Liver (tissue), 7 donors: ENCODE measurements at regions not wholly inside any gene's neighbourhood (a gene's known extent, or its start where the extent isn't known, plus 50 kb on each side); places are given as distances from the start of the nearest gene placed in this dataset.

Experiments
- DNase-seq: peaks from one replicate; pipeline ENCODE4 v3.0.0-alpha.2; 2017; ENCODE audit warnings: low spot score
- H3K27ac ChIP-seq, 2 donors: one replicate each; pipeline ENCODE4 v1.7.0; 2013; ENCODE audit warnings: inconsistent platforms in 2 of 2, low read length in 2 of 2, control low read depth in 1 of 2, low read depth in 1 of 2, mild to moderate bottlenecking in 1 of 2
- H3K27me3 ChIP-seq, 4 donors: one replicate each; pipeline versions ENCODE4 v1.6.1 to v1.7.0; 2013; ENCODE audit warnings: low read length in 3 of 4, inconsistent platforms in 1 of 4, mild to moderate bottlenecking in 1 of 4, moderate library complexity in 1 of 4; ENCODE audit not compliant: control insufficient read depth in 4 of 4, insufficient read depth in 4 of 4
- H3K36me3 ChIP-seq, 4 donors: one replicate each; pipeline versions ENCODE4 v1.6.1 to v1.7.0; 2013; ENCODE audit warnings: low read length in 3 of 4, mild to moderate bottlenecking in 3 of 4, low read depth in 1 of 4, moderate library complexity in 1 of 4; ENCODE audit not compliant: control insufficient read depth in 4 of 4, insufficient read depth in 3 of 4
- H3K4me1 ChIP-seq, 4 donors: one replicate each; pipeline versions ENCODE4 v1.6.1 to v1.7.0; 2013; ENCODE audit warnings: low read length in 3 of 4, mild to moderate bottlenecking in 3 of 4, moderate library complexity in 1 of 4; ENCODE audit not compliant: control insufficient read depth in 4 of 4, insufficient read depth in 4 of 4
- H3K4me3 ChIP-seq, 3 donors: one replicate each; pipeline versions ENCODE4 v1.6.1 to v1.7.0; 2013; ENCODE audit warnings: low read length in 3 of 3, control low read depth in 1 of 3, low read depth in 1 of 3, mild to moderate bottlenecking in 1 of 3
- H3K9ac ChIP-seq, 2 donors: one replicate each; pipeline ENCODE4 v1.7.0; 2013; ENCODE audit warnings: low read length in 2 of 2, mild to moderate bottlenecking in 2 of 2, moderate library complexity in 2 of 2, control low read depth in 1 of 2, low read depth in 1 of 2
- H3K9me3 ChIP-seq, 4 donors: one replicate each; pipeline versions ENCODE4 v1.6.1 to v1.7.0; 2013; ENCODE audit warnings: low read length in 3 of 4; ENCODE audit not compliant: control insufficient read depth in 4 of 4
- FOXA2 ChIP-seq: IDR thresholded peaks from 2 replicates; pipeline ENCODE4 v1.6.1; 2016; ENCODE audit warnings: antibody characterized with exemption
- HNF4A ChIP-seq, 2 donors: conservative IDR thresholded peaks; 2 replicates each; pipeline ENCODE4 v1.6.1; 2016; ENCODE audit warnings: antibody characterized with exemption in 2 of 2, mild to moderate bottlenecking in 2 of 2
- RAD21 ChIP-seq, 2 donors: IDR thresholded peaks; 2 replicates each; pipeline ENCODE4 v1.6.1; 2016; ENCODE audit warnings: antibody characterized with exemption in 2 of 2, mild to moderate bottlenecking in 2 of 2
- RXRA ChIP-seq, 2 donors: IDR thresholded peaks; 2 replicates each; pipeline ENCODE4 v1.6.1; 2017 to 2018; ENCODE audit warnings: antibody characterized with exemption in 2 of 2, mild to moderate bottlenecking in 1 of 2
- WGBS: extraction: QIAGEN DNeasy Blood & Tissue Kit; methylation state at CpG from one replicate; pipeline ENCODE4 v1.1.7; 2013; 5-methylcytosine and 5-hydroxymethylcytosine counted together
- TF ChIP-seq, protein P1 (sequence below): IDR thresholded peaks from 2 replicates; pipeline ENCODE4 v1.6.1; 2016; ENCODE audit warnings: antibody characterized with exemption
- TF ChIP-seq, protein P2 (sequence below): IDR thresholded peaks from 2 replicates; pipeline ENCODE4 v1.6.1; 2016; ENCODE audit warnings: antibody characterized with exemption
- TF ChIP-seq, protein P3 (sequence below): IDR thresholded peaks from 2 replicates; pipeline ENCODE4 v1.6.1; 2016; ENCODE audit warnings: antibody characterized with exemption, mild to moderate bottlenecking
- donor health status: healthy.
- donor health status: healthy.
- donor health status: healthy.
- donor health status: healthy.

DNA sequence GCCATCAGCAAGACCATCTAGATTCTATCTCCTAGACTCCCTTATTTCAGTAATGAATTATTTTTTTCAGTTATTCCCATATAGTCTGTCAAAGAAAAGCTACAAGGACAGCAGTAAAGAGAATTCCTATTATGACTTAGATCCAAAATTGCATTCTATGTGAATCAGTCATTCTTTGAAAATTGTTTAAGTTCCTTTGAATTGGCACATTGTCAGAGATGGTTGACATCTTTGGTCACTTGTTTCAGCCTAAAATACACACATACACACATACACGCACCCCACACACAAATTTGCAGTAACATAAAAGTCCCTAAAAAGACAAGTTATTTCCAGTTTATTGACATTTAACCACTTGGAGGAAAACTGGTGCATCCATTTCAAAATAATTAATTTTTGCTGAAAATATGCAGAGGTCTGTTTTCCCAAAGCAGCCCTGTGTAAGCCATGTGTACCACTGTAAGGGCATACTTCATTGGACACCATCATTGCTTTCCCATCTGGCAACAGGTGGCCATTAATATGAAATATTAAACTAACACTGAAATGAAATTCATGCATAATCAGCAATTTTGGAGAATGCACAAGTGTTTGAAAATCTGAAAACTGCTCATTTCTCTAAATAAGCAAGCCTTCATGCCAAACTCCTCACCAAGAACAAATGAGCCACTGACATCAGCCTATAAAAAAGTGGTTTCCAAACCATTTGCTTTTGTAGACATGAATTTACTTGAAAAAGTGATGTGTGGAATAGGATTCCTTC lies 121.7 kb upstream of the COL1A2 start:
- no peaks in the 10 kb centered on the region for H3K9me3 ChIP-seq
- DNase-seq, result no peak
- H3K36me3 ChIP-seq, result no peaks in the 10 kb centered on the region
- TF ChIP-seq, protein P1, sequence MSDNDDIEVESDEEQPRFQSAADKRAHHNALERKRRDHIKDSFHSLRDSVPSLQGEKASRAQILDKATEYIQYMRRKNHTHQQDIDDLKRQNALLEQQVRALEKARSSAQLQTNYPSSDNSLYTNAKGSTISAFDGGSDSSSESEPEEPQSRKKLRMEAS, result no peak
- TF ChIP-seq RXRA (IDR thresholded peaks at IDR 0.05) (no peak), HNF4A (conservative IDR thresholded peaks at IDR 0.05) (no peak), RAD21 (IDR thresholded peaks at IDR 0.05) (no peak), FOXA2 (no peak)
- TF ChIP-seq, protein P2, sequence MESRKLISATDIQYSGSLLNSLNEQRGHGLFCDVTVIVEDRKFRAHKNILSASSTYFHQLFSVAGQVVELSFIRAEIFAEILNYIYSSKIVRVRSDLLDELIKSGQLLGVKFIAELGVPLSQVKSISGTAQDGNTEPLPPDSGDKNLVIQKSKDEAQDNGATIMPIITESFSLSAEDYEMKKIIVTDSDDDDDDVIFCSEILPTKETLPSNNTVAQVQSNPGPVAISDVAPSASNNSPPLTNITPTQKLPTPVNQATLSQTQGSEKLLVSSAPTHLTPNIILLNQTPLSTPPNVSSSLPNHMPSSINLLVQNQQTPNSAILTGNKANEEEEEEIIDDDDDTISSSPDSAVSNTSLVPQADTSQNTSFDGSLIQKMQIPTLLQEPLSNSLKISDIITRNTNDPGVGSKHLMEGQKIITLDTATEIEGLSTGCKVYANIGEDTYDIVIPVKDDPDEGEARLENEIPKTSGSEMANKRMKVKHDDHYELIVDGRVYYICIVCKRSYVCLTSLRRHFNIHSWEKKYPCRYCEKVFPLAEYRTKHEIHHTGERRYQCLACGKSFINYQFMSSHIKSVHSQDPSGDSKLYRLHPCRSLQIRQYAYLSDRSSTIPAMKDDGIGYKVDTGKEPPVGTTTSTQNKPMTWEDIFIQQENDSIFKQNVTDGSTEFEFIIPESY, result no peak
- TF ChIP-seq, protein P3, sequence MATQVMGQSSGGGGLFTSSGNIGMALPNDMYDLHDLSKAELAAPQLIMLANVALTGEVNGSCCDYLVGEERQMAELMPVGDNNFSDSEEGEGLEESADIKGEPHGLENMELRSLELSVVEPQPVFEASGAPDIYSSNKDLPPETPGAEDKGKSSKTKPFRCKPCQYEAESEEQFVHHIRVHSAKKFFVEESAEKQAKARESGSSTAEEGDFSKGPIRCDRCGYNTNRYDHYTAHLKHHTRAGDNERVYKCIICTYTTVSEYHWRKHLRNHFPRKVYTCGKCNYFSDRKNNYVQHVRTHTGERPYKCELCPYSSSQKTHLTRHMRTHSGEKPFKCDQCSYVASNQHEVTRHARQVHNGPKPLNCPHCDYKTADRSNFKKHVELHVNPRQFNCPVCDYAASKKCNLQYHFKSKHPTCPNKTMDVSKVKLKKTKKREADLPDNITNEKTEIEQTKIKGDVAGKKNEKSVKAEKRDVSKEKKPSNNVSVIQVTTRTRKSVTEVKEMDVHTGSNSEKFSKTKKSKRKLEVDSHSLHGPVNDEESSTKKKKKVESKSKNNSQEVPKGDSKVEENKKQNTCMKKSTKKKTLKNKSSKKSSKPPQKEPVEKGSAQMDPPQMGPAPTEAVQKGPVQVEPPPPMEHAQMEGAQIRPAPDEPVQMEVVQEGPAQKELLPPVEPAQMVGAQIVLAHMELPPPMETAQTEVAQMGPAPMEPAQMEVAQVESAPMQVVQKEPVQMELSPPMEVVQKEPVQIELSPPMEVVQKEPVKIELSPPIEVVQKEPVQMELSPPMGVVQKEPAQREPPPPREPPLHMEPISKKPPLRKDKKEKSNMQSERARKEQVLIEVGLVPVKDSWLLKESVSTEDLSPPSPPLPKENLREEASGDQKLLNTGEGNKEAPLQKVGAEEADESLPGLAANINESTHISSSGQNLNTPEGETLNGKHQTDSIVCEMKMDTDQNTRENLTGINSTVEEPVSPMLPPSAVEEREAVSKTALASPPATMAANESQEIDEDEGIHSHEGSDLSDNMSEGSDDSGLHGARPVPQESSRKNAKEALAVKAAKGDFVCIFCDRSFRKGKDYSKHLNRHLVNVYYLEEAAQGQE, result no peak
- H3K27ac ChIP-seq, result no peak overlapping the region
- peaks cover 0 to 3% (median 0%) of the 10 kb centered on the region in 4 donors for H3K27me3 ChIP-seq
- H3K4me3 ChIP-seq, result no peak overlapping the region
- no peak overlapping the region for H3K9ac ChIP-seq
- 83% methylated on average over 1 of the region's 1 CpG for WGBS
- H3K4me1 ChIP-seq, result no peaks in the 10 kb centered on the region

DNA sequence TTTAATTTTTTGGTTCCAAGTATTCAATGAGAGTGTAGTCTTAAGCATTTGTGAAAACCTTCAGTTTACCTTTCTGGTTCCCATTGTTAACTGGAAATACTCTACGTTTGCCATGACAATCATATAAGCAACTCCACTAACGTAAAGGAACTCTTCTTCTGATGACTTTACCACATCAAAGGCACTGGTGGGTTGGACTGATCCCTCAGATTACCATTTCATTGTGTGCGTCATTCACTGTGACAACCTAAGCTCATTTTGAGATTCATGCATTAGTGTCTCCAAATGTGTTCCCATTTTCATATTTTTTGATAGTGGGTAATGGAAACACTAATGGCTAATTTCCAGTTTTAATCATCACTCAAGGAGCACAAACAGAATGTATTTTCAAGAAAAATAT lies 119.9 kb upstream of the COL1A2 start:
- DNase-seq, result no peak
- WGBS, result 56% methylated on average over 3 of the region's 3 CpGs
- no peak overlapping the region for H3K27ac ChIP-seq

More for the DNA sequence above, 119.9 kb upstream of the COL1A2 start:
- no peak overlapping the region for H3K9ac ChIP-seq
- no peaks in the 10 kb centered on the region for H3K4me1 ChIP-seq
- H3K9me3 ChIP-seq, result no peaks in the 10 kb centered on the region
- H3K4me3 ChIP-seq, result no peak overlapping the region
- TF ChIP-seq, protein P2, result no peak
- H3K36me3 ChIP-seq, result no peaks in the 10 kb centered on the region
- peaks cover 0 to 3% (median 0%) of the 10 kb centered on the region in 4 donors for H3K27me3 ChIP-seq
